ENCODE measurements at regions not wholly inside any gene's neighbourhood (a gene's known extent, or its start where the extent isn't known, plus 50 kb on each side); places are given as distances from the start of the nearest gene placed in this dataset.
"Not testable (repeated sequence)": the region's sequence is repeated elsewhere in the genome, so short reads cannot be mapped to it uniquely, and the experiment has no call there.

DNA sequence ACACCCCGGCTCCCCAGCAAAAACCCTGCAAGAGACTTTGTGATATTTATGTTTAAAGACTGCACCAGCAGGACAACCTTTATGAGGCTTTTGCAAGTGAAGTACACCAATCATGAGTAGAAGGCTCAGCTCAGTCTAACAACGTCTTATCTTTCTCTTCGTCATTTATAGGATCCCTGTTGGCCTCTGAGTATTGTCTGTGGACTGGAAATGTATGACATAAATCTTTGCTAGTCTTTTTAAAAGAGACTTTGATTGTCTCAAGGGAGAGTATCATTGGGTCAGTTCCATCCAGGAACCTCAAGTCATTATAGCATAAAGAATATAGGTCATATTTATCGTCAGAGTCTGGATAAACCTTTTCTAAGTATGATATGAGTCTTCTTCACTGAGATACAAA, 505.0 kb upstream of the SOX9 start:
- intact Hi-C loops (cut with micrococcal nuclease): no loop called here
- H3K9me3 ChIP-seq (replicated peaks): peaks cover 29% of the 10 kb centered on the region
- H3K36me3 ChIP-seq: no peaks in the 10 kb centered on the region
- no peak overlapping the region for H3K27ac ChIP-seq (replicated peaks)
- DNase-seq: no peak
- H3K4me3 ChIP-seq: no peak overlapping the region
- H3K27me3 ChIP-seq (ENCODE audit: low read depth): no peaks in the 10 kb centered on the region
- TF ChIP-seq CTCF (IDR thresholded peaks at IDR 0.05; ENCODE audit: borderline replicate concordance): no peak
- H3K4me1 ChIP-seq: no peaks in the 10 kb centered on the region

DNA sequence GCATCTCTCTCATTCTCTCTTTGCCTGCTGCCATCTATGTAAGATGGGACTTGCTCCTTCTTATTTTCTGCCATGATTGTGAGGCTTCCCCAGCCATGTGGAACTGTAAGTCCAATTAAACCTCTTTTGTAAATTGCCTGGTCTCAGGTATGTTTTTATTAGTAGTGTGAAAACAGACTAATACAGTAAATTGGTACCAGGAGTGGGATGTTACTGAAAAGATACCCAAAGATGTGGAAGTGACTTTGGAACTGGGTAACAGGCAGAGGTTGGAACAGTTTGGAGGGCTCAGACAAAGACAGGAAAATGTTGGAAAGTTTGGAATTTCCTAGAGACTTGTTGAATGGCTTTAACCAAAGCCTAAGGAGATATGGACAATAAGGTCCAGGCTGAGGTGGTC, 503.1 kb upstream of the SOX9 start:
- H3K36me3 ChIP-seq; H3K27ac ChIP-seq (replicated peaks); H3K27me3 ChIP-seq (ENCODE audit: low read depth); H3K4me1 ChIP-seq; DNase-seq; H3K4me3 ChIP-seq; intact Hi-C loops (cut with micrococcal nuclease): not testable (repeated sequence)
- H3K9me3 ChIP-seq (replicated peaks): peaks cover 22% of the 10 kb centered on the region

- no peak overlapping the region for H3K4me3 ChIP-seq
- no peak overlapping the region for H3K27ac ChIP-seq (replicated peaks)
- H3K36me3 ChIP-seq: no peaks in the 10 kb centered on the region
- no peaks in the 10 kb centered on the region for H3K4me1 ChIP-seq
- H3K9me3 ChIP-seq (replicated peaks): no peaks in the 10 kb centered on the region
- TF ChIP-seq CTCF (IDR thresholded peaks at IDR 0.05; ENCODE audit: borderline replicate concordance): no peak
- no peaks in the 10 kb centered on the region for H3K27me3 ChIP-seq (ENCODE audit: low read depth)
- DNase-seq: no peak
- intact Hi-C loops (cut with micrococcal nuclease): no loop called here
These were observed 495.5 kb upstream of the SOX9 start for GRCh38 chr17:71625330-71625729.

DNA sequence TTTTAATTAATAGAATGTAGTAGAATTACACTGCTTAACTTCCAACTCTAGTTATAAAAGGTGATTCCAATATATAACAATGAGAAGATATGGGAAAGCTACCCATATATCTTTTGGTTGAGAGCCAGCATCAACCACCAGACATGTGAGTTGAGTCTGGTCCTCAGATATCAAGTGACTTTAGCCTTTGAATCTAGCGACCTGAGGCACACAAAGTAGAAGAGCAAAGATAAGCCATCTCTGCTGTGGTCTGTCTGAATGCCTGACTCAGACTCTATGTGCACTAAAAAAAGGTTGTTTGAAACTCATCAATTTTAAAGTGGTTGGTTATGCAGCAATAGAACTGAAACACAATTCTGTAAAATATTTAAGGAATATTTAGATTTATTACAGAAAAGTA, 492.5 kb upstream of the SOX9 start:
- DNase-seq: no peak
- Histone ChIP-seq H3K4me1 (no peaks in the 10 kb centered on the region), H3K27me3 (ENCODE audit: low read depth) (no peaks in the 10 kb centered on the region), H3K36me3 (no peaks in the 10 kb centered on the region), H3K9me3 (replicated peaks) (no peaks in the 10 kb centered on the region), H3K4me3 (no peak overlapping the region), H3K27ac (replicated peaks) (no peak overlapping the region)
- intact Hi-C loops (cut with micrococcal nuclease): no loop called here
- TF ChIP-seq CTCF (IDR thresholded peaks at IDR 0.05; ENCODE audit: borderline replicate concordance): no peak

DNA sequence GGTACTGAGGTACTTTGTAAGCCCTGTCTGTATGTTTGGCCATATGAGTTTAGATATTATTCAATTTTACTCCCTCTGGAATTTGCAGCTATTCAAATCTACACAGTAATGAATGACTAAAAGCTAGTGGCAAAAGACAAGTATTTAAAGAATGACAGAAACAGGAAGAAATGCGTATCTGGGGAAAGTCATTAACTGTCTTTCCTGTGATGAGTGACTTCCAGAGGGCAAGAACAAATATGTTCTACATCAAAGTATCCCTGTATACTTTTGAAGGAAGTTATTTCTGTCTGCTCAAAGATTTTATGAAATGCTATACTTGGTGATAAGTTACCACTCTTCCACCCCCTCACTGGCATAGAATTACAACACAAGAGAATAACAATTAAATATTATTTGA, 489.3 kb upstream of the SOX9 start:
- Histone ChIP-seq H3K4me3 (no peak overlapping the region), H3K9me3 (replicated peaks) (no peaks in the 10 kb centered on the region), H3K4me1 (no peaks in the 10 kb centered on the region), H3K27me3 (ENCODE audit: low read depth) (no peaks in the 10 kb centered on the region), H3K27ac (replicated peaks) (no peak overlapping the region), H3K36me3 (no peaks in the 10 kb centered on the region)
- intact Hi-C loops (cut with micrococcal nuclease): no loop called here
- no peak for TF ChIP-seq CTCF (IDR thresholded peaks at IDR 0.05; ENCODE audit: borderline replicate concordance)
- no peak for DNase-seq

DNA sequence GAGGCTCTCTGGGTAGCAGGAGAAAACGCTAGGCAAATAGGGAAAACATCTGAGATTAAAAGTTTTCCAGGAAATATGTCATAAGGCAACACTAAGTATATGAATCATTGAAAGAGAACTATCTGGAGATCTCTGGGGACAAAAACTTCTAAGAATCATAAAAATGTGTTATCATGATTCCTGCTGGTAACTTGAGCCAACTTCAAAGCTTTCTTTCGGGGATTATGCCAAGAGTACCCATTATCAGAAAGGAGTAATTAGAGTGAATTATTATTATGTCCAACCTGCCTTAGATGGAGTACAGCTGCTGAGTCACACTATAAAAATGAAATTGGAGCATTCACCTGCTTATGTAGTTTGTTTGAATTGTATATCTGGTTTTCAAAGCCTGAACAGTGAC, 488.5 kb upstream of the SOX9 start:
- H3K27me3 ChIP-seq (ENCODE audit: low read depth): no peaks in the 10 kb centered on the region
- intact Hi-C loops (cut with micrococcal nuclease): no loop called here
- no peak overlapping the region for H3K27ac ChIP-seq (replicated peaks)
- H3K4me3 ChIP-seq: no peak overlapping the region
- TF ChIP-seq CTCF (IDR thresholded peaks at IDR 0.05; ENCODE audit: borderline replicate concordance): no peak
- H3K4me1 ChIP-seq: no peaks in the 10 kb centered on the region
- no peaks in the 10 kb centered on the region for H3K9me3 ChIP-seq (replicated peaks)
- no peak for DNase-seq
- H3K36me3 ChIP-seq: no peaks in the 10 kb centered on the region
